ENCODE measurements at regions not wholly inside any gene's neighbourhood (a gene's known extent, or its start where the extent isn't known, plus 50 kb on each side); places are given as distances from the start of the nearest gene placed in this dataset.

DNA sequence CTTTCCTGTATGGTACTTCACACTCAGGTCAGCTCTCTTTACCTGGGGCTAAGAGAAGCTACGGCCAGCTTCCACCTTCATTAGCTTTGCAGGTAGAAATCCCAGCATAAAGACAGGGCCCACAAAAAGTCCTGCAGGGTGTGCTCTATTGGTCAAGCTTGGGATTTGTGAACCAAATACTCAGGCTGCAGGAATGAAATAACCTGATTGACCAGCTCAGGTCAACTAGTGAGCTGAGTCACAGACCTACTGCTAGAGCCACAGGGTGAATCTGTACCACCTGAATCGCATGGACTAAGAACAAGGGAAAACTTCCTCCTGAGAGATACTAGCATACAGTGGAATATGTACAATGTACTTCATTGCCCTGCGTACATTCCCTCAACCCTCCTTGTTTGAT is 172.2 kb downstream of the HHIP start:
- H3K27me3 Mint-ChIP-seq (ENCODE audit: low read depth), result no peaks in the 10 kb centered on the region
- H3K27ac Mint-ChIP-seq, result no peak overlapping the region
- TF ChIP-seq CTCF (IDR thresholded peaks at IDR 0.05; ENCODE audit: unreplicated experiment in 3 of 3), result no peak
- no peaks in the 10 kb centered on the region for H3K4me1 Mint-ChIP-seq
- H3K36me3 Mint-ChIP-seq (ENCODE audit: low read depth), result no peaks in the 10 kb centered on the region
- H3K9me3 Mint-ChIP-seq, result peaks cover 22% of the 10 kb centered on the region
- no peak overlapping the region for H3K4me3 Mint-ChIP-seq

GRCh38 chr4:144819591-144819990 is 173.6 kb downstream of the HHIP start:
- peaks cover 12% of the 10 kb centered on the region for H3K9me3 Mint-ChIP-seq
- no peaks in the 10 kb centered on the region for H3K4me1 Mint-ChIP-seq
- no peaks in the 10 kb centered on the region for H3K27me3 Mint-ChIP-seq (ENCODE audit: low read depth)
- H3K4me3 Mint-ChIP-seq, result no peak overlapping the region
- TF ChIP-seq CTCF (IDR thresholded peaks at IDR 0.05; ENCODE audit: unreplicated experiment in 3 of 3), result no peak
- H3K27ac Mint-ChIP-seq, result no peak overlapping the region
- no peaks in the 10 kb centered on the region for H3K36me3 Mint-ChIP-seq (ENCODE audit: low read depth)

DNA sequence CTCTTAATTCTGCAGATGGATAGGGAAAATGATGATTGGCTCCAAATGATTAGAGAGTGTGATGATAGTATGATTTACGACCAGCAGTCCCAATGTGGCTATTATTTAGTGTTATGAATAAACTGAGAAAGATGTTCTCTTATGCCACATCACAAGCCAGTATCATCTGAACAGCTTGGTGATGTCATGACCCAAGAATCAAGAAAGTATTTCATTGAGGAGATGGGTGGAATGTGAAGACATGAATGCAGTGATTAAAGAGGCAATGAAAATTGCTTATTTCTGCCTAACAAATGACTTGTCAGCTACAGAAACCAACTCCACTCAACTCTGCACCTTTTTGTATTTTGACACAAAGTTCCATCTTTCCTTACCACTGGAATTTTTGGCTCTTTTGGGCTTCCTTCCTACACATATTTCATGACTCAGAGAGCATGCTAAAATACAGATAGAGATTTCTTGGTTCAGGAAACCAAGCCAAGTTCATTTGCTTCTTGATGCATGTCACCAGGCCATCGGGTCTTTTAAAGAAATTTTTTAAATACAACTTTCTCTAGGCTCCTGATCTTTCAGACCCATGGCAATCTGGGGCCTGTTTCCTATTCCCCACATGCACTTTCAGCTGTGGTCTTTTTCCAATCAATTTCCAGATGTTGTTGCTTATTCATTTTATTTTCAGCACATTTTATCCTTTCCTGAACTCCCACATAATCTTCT is 174.2 kb downstream of the HHIP start:
- Mint-ChIP-seq H3K27me3 (ENCODE audit: low read depth) (no peaks in the 10 kb centered on the region), H3K4me3 (no peak overlapping the region), H3K27ac (peak overlapping the region in 2 of 3 experiments; percentile 4 to 12), H3K9me3 (peaks cover 10% of the 10 kb centered on the region), H3K4me1 (no peaks in the 10 kb centered on the region), H3K36me3 (ENCODE audit: low read depth) (no peaks in the 10 kb centered on the region)
- TF ChIP-seq CTCF (IDR thresholded peaks at IDR 0.05; ENCODE audit: unreplicated experiment in 3 of 3), result no peak

GRCh38 chr4:144820728-144821085 is 174.8 kb downstream of the HHIP start:
- no peak for TF ChIP-seq CTCF (IDR thresholded peaks at IDR 0.05; ENCODE audit: unreplicated experiment in 3 of 3)
- H3K4me3 Mint-ChIP-seq, result no peak overlapping the region
- H3K4me1 Mint-ChIP-seq, result no peaks in the 10 kb centered on the region
- H3K36me3 Mint-ChIP-seq (ENCODE audit: low read depth), result no peaks in the 10 kb centered on the region
- H3K9me3 Mint-ChIP-seq, result peaks cover 8% of the 10 kb centered on the region
- H3K27me3 Mint-ChIP-seq (ENCODE audit: low read depth), result no peaks in the 10 kb centered on the region
- H3K27ac Mint-ChIP-seq, result peak overlapping the region in 2 of 3 experiments; percentile 4 to 12

- no peak for TF ChIP-seq CTCF (IDR thresholded peaks at IDR 0.05; ENCODE audit: unreplicated experiment in 3 of 3)
- no peaks in the 10 kb centered on the region for H3K9me3 Mint-ChIP-seq
- H3K4me3 Mint-ChIP-seq, result no peak overlapping the region
- no peak overlapping the region for H3K27ac Mint-ChIP-seq
- no peaks in the 10 kb centered on the region for H3K36me3 Mint-ChIP-seq (ENCODE audit: low read depth)
- no peaks in the 10 kb centered on the region for H3K4me1 Mint-ChIP-seq
- H3K27me3 Mint-ChIP-seq (ENCODE audit: low read depth), result no peaks in the 10 kb centered on the region
These were observed 186.0 kb downstream of the HHIP start for GRCh38 chr4:144831971-144832370.

GRCh38 chr4:144845411-144845810 is 199.5 kb downstream of the HHIP start:
- H3K9me3 Mint-ChIP-seq, result peaks cover 12% of the 10 kb centered on the region
- no peak overlapping the region for H3K4me3 Mint-ChIP-seq
- no peaks in the 10 kb centered on the region for H3K4me1 Mint-ChIP-seq
- H3K27me3 Mint-ChIP-seq (ENCODE audit: low read depth), result no peaks in the 10 kb centered on the region
- no peak overlapping the region for H3K27ac Mint-ChIP-seq
- no peaks in the 10 kb centered on the region for H3K36me3 Mint-ChIP-seq (ENCODE audit: low read depth)
- no peak for TF ChIP-seq CTCF (IDR thresholded peaks at IDR 0.05; ENCODE audit: unreplicated experiment in 3 of 3)
